ENCODE measurements at regions not wholly inside any gene's neighbourhood (a gene's known extent, or its start where the extent isn't known, plus 50 kb on each side); places are given as distances from the start of the nearest gene placed in this dataset.

- TF ChIP-seq EZH2phosphoT487 (IDR thresholded peaks at IDR 0.05; ENCODE audit: low read depth, severe bottlenecking, unreplicated experiment), result no peak
- TF ChIP-seq CTCF (IDR thresholded peaks at IDR 0.05; ENCODE audit: poor library complexity), result no peak
- no peak for TF ChIP-seq EZH2 (IDR thresholded peaks at IDR 0.05; ENCODE audit: borderline replicate concordance)
Observed at GRCh38 chr15:81889485-81889881, 156.3 kb downstream of the MEX3B start.

Data from hepatocyte (in vitro differentiated cells).